HCT116 (cell line): ENCODE measurements at regions not wholly inside any gene's neighbourhood (a gene's known extent, or its start where the extent isn't known, plus 50 kb on each side); places are given as distances from the start of the nearest gene placed in this dataset.

Experiments used
- ATAC-seq: fragments of 200-7000 bp; cut with Tn5 transposase; 2 replicates; pipeline ENCODE4 v1.9.1; 2020; ENCODE audit warnings: mild to moderate bottlenecking, moderate library complexity
- BruUV-seq: library from RNA; stranded (reverse); fragments of 400-500 nt; replicated peaks from 2 replicates; lab custom pipeline; 2021; lab: Mats Ljungman, UMichigan
- CTCF ChIA-PET: fragments of 300-600 bp; sonication (Branson Sonifier 250); formaldehyde crosslinking; loops from one replicate; lab custom pipeline; 2021; ENCODE audit warnings: antibody characterized with exemption; lab: Charles Lee
- POLR2A ChIA-PET: fragments of 300-600, 350-600 bp; sonication (Branson Sonifier 250); formaldehyde crosslinking; loops from one replicate; lab custom pipeline; 2021; ENCODE audit warnings: antibody characterized with exemption; lab: Charles Lee
- RAD21 ChIA-PET, 2 experiments: fragments of 300-600 bp; sonication (Branson Sonifier 250); formaldehyde crosslinking; loops; one replicate each; lab custom pipeline; 2023; ENCODE audit warnings: low total read pairs in 2 of 2; ENCODE audit not compliant: uncharacterized antibody in 2 of 2, unreplicated experiment in 2 of 2, low non-redundant PET in 1 of 2; lab: Charles Lee
- DNase-seq: peaks from one replicate; pipeline ENCODE4 v3.0.0-alpha.2; 2010; ENCODE audit warnings: low read depth, low spot score
- H2AFZ ChIP-seq: fragments of 200-600 bp; shearing (Covaris generic), sonication (generic); 2 replicates; pipeline ENCODE4 v1.6.1; 2017; ENCODE audit warnings: low read depth, mixed run types, mixed read lengths, antibody characterized with exemption, low read length; ENCODE audit not compliant: poor library complexity, severe bottlenecking
- H3K27ac ChIP-seq: 2 replicates; pipeline ENCODE4 v1.5.1; 2012; ENCODE audit warnings: low read depth, low read length
- H3K27me3 ChIP-seq: fragments of 200-600 bp; sonication (generic); 2 replicates; pipeline ENCODE4 v1.6.1; 2016; ENCODE audit warnings: mixed run types, low read length, mixed read lengths; ENCODE audit not compliant: insufficient read depth
- H3K36me3 ChIP-seq, 2 experiments: fragments of 200-500 bp in 1 of 2; fragments of 200-600 bp in 1 of 2; sonication (Bioruptor generic) in 1 of 2; sonication (generic) in 1 of 2; 2 replicates each; pipeline versions ENCODE4 v1.5.1 to v1.6.1; 2014 to 2016; ENCODE audit warnings: low read length in 2 of 2, inconsistent platforms in 1 of 2, mixed read lengths in 1 of 2, mixed run types in 1 of 2; ENCODE audit not compliant: insufficient read depth in 2 of 2, control insufficient read depth in 1 of 2
- H3K4me1 ChIP-seq, 2 experiments: fragments of 200-600 bp in 1 of 2; sonication (generic) in 1 of 2; 2 replicates each; pipeline versions ENCODE4 v1.5.1 to v1.6.1; 2012 to 2017; ENCODE audit warnings: low read length in 2 of 2, inconsistent platforms in 1 of 2, mild to moderate bottlenecking in 1 of 2, mixed read lengths in 1 of 2, mixed run types in 1 of 2, moderate library complexity in 1 of 2; ENCODE audit not compliant: insufficient read depth in 2 of 2, control insufficient read depth in 1 of 2
- H3K4me2 ChIP-seq: fragments of 200-600 bp; sonication (generic); 2 replicates; pipeline ENCODE4 v1.6.1; 2017; ENCODE audit warnings: mixed run types, low read length, mixed read lengths
- H3K4me3 ChIP-seq, 2 experiments: fragments of 200-600 bp in 1 of 2; sonication (generic) in 1 of 2; replicated peaks in 1 of 2; 2 replicates each; pipeline ENCODE4 v1.5.1; 2011 to 2016; ENCODE audit warnings: low read length in 2 of 2, control low read depth in 1 of 2, low read depth in 1 of 2, mild to moderate bottlenecking in 1 of 2, mixed read lengths in 1 of 2, mixed run types in 1 of 2
- H3K79me2 ChIP-seq: fragments of 200-600 bp; sonication (generic); 2 replicates; pipeline ENCODE4 v1.6.1; 2017; ENCODE audit warnings: mild to moderate bottlenecking, mixed run types, low read length, moderate library complexity, mixed read lengths; ENCODE audit not compliant: insufficient read depth
- H3K9ac ChIP-seq: fragments of 200-600 bp; sonication (generic); 2 replicates; pipeline ENCODE4 v1.6.1; 2016; ENCODE audit warnings: low read length, mixed read lengths
- H3K9me2 ChIP-seq: fragments of 200-600 bp; sonication (generic), shearing (Covaris generic); 2 replicates; pipeline ENCODE4 v1.6.1; 2017; ENCODE audit warnings: mixed run types, mild to moderate bottlenecking, moderate library complexity; ENCODE audit not compliant: insufficient read depth
- H3K9me3 ChIP-seq, 2 experiments: fragments of 200-500 bp in 1 of 2; fragments of 200-600 bp in 1 of 2; sonication (Bioruptor generic) in 1 of 2; sonication (generic) in 1 of 2; 2 replicates each; pipeline ENCODE4 v1.6.1; 2014 to 2017; ENCODE audit warnings: low read length in 2 of 2, mixed read lengths in 2 of 2, inconsistent platforms in 1 of 2, low read depth in 1 of 2, mild to moderate bottlenecking in 1 of 2, mixed run types in 1 of 2, moderate library complexity in 1 of 2; ENCODE audit not compliant: control insufficient read depth in 1 of 2, insufficient read depth in 1 of 2
- H4K20me1 ChIP-seq: fragments of 200-600 bp; sonication (generic), shearing (Covaris generic); 2 replicates; pipeline ENCODE4 v1.6.1; 2017; ENCODE audit warnings: mixed run types, mild to moderate bottlenecking, moderate library complexity; ENCODE audit not compliant: insufficient read depth
- CEBPB ChIP-seq: IDR thresholded peaks from 2 replicates; pipeline ENCODE4 v1.6.1; 2012; ENCODE audit warnings: low read depth
- CTCF ChIP-seq, 3 experiments: fragments of 200-600 bp in 1 of 3; sonication (generic) in 1 of 3; IDR thresholded peaks in 2 of 3; conservative IDR thresholded peaks in 1 of 3; 2 replicates each; pipeline ENCODE4 v1.5.1; 2012 to 2017; ENCODE audit warnings: low read depth in 2 of 3, low read length in 2 of 3, antibody characterized with exemption in 1 of 3, borderline replicate concordance in 1 of 3, control low read depth in 1 of 3, mild to moderate bottlenecking in 1 of 3, mixed read lengths in 1 of 3, mixed run types in 1 of 3, moderate library complexity in 1 of 3; ENCODE audit not compliant: insufficient read depth in 1 of 3
- JUND ChIP-seq: IDR thresholded peaks from 2 replicates; pipeline ENCODE4 v1.6.1; 2012
- REST ChIP-seq: IDR thresholded peaks from 2 replicates; pipeline ENCODE4 v1.6.1; 2012; ENCODE audit warnings: low read depth
- SIN3A ChIP-seq: IDR thresholded peaks from 2 replicates; pipeline ENCODE4 v1.6.1; 2012; ENCODE audit warnings: low read depth
- ZNF274 ChIP-seq: fragments of 200-500 bp; sonication (Bioruptor generic); IDR thresholded peaks from 2 replicates; pipeline ENCODE4 v1.6.1; 2014; ENCODE audit warnings: mild to moderate bottlenecking, low read depth, low read length, inconsistent platforms
- intact Hi-C: fragments of 100-400 bp; cut with micrococcal nuclease; formaldehyde crosslinking; loops from 2 replicates; pipeline ENCODE4 v1.10.0; 2022

GRCh38 chr14:56959869-56960268 lies 149.6 kb upstream of the OTX2 start:
- CTCF ChIA-PET = no interaction called here

More at GRCh38 chr14:56959869-56960268, 149.6 kb upstream of the OTX2 start:
- no peak overlapping the region for H3K4me3 ChIP-seq
- intact Hi-C loops = no loop called here
- no peak for TF ChIP-seq SIN3A
- no peak for TF ChIP-seq CTCF (IDR thresholded peaks at IDR 0.05 in 2 of 3, conservative IDR thresholded peaks at IDR 0.05 in 1 of 3; ENCODE audit: borderline replicate concordance in 1 of 3, insufficient read depth in 1 of 3, low read depth in 2 of 3, low read length in 2 of 3)
- no peak for TF ChIP-seq ZNF274
- no peak for TF ChIP-seq CEBPB
- TF ChIP-seq REST = no peak
- no peak for TF ChIP-seq JUND
- TF ChIP-seq, all 23 proteins: peak for 0
- Histone ChIP-seq H3K36me3 (no peaks in the 10 kb centered on the region), H3K27me3 (peaks cover 36% of the 10 kb centered on the region), H3K9me2 (no peaks in the 10 kb centered on the region), H3K4me2 (no peak overlapping the region), H3K9me3 (no peaks in the 10 kb centered on the region), H3K27ac (no peak overlapping the region), H2AFZ (no peak overlapping the region), H3K4me1 (no peaks in the 10 kb centered on the region), H4K20me1 (no peaks in the 10 kb centered on the region), H3K79me2 (no peaks in the 10 kb centered on the region), H3K9ac (no peak overlapping the region)
- no TSS peak for BruUV-seq
- RAD21 ChIA-PET = no interaction called here
- POLR2A ChIA-PET = no interaction called here
- ATAC-seq (no peak), DNase-seq (no peak)
